OCI-LY7 (cell line): ENCODE measurements at regions not wholly inside any gene's neighbourhood (a gene's known extent, or its start where the extent isn't known, plus 50 kb on each side); places are given as distances from the start of the nearest gene placed in this dataset.

Source experiments
- BruUV-seq: library from RNA; stranded (reverse); fragments of 400-500 nt; replicated peaks from 2 replicates; lab custom pipeline; 2021; lab: Mats Ljungman, UMichigan
- CTCF ChIA-PET: fragments of 300-600 bp; sonication (Branson Sonifier 250); formaldehyde crosslinking; loops from one replicate; lab custom pipeline; 2022; ENCODE audit warnings: antibody characterized with exemption; ENCODE audit not compliant: unreplicated experiment; lab: Charles Lee
- POLR2A ChIA-PET: fragments of 300-600 bp; sonication (Branson Sonifier 250); formaldehyde crosslinking; loops from one replicate; lab custom pipeline; 2022; ENCODE audit warnings: antibody characterized with exemption; lab: Charles Lee
- DNase-seq: peaks from one replicate; pipeline ENCODE4 v3.0.0-alpha.2; 2015; ENCODE audit warnings: low spot score
- H2AFZ ChIP-seq: fragments of 200-600 bp; sonication (generic), shearing (Covaris generic); 2 replicates; pipeline ENCODE4 v1.6.1; 2014; ENCODE audit warnings: mild to moderate bottlenecking, antibody characterized with exemption, low read length, moderate library complexity
- H3K27ac ChIP-seq: fragments of 200-600 bp; sonication (generic); 2 replicates; pipeline ENCODE4 v1.5.1; 2014; ENCODE audit warnings: mixed run types, low read depth, mild to moderate bottlenecking, moderate library complexity, low read length, inconsistent platforms; ENCODE audit not compliant: poor library complexity, severe bottlenecking
- H3K36me3 ChIP-seq: fragments of 200-600 bp; sonication (generic); 2 replicates; pipeline ENCODE4 v1.6.1; 2014; ENCODE audit warnings: mild to moderate bottlenecking, antibody characterized with exemption, low read length, moderate library complexity, mixed read lengths; ENCODE audit not compliant: insufficient read depth
- H3K4me1 ChIP-seq: fragments of 200-600 bp; sonication (generic); 2 replicates; pipeline ENCODE4 v1.5.1; 2014; ENCODE audit warnings: mild to moderate bottlenecking, low read length; ENCODE audit not compliant: insufficient read depth, poor library complexity, severe bottlenecking
- H3K4me2 ChIP-seq: fragments of 200-600 bp; sonication (generic); 2 replicates; pipeline ENCODE4 v1.6.1; 2014; ENCODE audit warnings: mild to moderate bottlenecking, low read length
- H3K4me3 ChIP-seq: fragments of 200-600 bp; sonication (generic); 2 replicates; pipeline ENCODE4 v1.5.1; 2014; ENCODE audit warnings: mild to moderate bottlenecking, low read depth, low read length; ENCODE audit not compliant: poor library complexity, severe bottlenecking
- H3K79me2 ChIP-seq: fragments of 200-600 bp; sonication (generic); 2 replicates; pipeline ENCODE4 v1.6.1; 2016; ENCODE audit warnings: low read depth, mild to moderate bottlenecking, low read length, moderate library complexity, mixed read lengths; ENCODE audit not compliant: insufficient read depth
- H3K9me2 ChIP-seq: fragments of 200-600 bp; sonication (generic); 2 replicates; pipeline ENCODE4 v1.6.1; 2016; ENCODE audit warnings: mild to moderate bottlenecking, low read length, mixed read lengths; ENCODE audit not compliant: insufficient read depth
- H3K9me3 ChIP-seq: fragments of 200-600 bp; sonication (generic); 2 replicates; pipeline ENCODE4 v1.6.1; 2014; ENCODE audit warnings: mild to moderate bottlenecking, mixed run types, low read length, mixed read lengths
- H4K20me1 ChIP-seq: fragments of 200-600 bp; sonication (generic); 2 replicates; pipeline ENCODE4 v1.6.1; 2014; ENCODE audit warnings: mild to moderate bottlenecking, antibody characterized with exemption, low read length, moderate library complexity, mixed read lengths; ENCODE audit not compliant: insufficient read depth
- CTCF ChIP-seq: fragments of 200-600 bp; sonication (generic); conservative IDR thresholded peaks from 2 replicates; pipeline ENCODE4 v1.5.1; 2014; ENCODE audit warnings: mild to moderate bottlenecking, antibody characterized with exemption, low read length, moderate library complexity, mixed read lengths
- EZH2phosphoT487 ChIP-seq: fragments of 200-600 bp; sonication (generic); IDR thresholded peaks from 2 replicates; pipeline ENCODE4 v1.6.1; 2018; ENCODE audit warnings: low read depth, borderline replicate concordance, mild to moderate bottlenecking, mixed run types, antibody characterized with exemption, low read length, moderate library complexity, mixed read lengths
- intact Hi-C: fragments of 100-400 bp; cut with micrococcal nuclease; formaldehyde crosslinking; loops from one replicate; pipeline ENCODE4 v1.10.0; 2022; ENCODE audit not compliant: unreplicated experiment

GRCh38 chr15:35596285-35596684 is 50.3 kb upstream of the DPH6 start:
- ChIA-PET POLR2A (no interaction called here), CTCF (no interaction called here)
- Histone ChIP-seq H3K4me2 (no peak overlapping the region), H3K36me3 (no peaks in the 10 kb centered on the region), H3K27ac (no peak overlapping the region), H4K20me1 (no peaks in the 10 kb centered on the region; the same call in 1 of the 2 replicates), H2AFZ (no peak overlapping the region), H3K79me2 (no peaks in the 10 kb centered on the region), H3K9me2 (no peaks in the 10 kb centered on the region), H3K9me3 (no peaks in the 10 kb centered on the region), H3K4me3 (no peak overlapping the region), H3K4me1 (no peaks in the 10 kb centered on the region)
- DNase-seq = no peak
- TF ChIP-seq EZH2phosphoT487 (no peak), CTCF (no peak)
- intact Hi-C loops = no loop called here
- no TSS peak for BruUV-seq

- no peak for TF ChIP-seq CTCF
- no peak for TF ChIP-seq EZH2phosphoT487
- ChIA-PET CTCF (no interaction called here), POLR2A (interaction anchor here (0.6 kb wide), 1 partner anchor 13 kb away, joined by 3 read pairs; no protein-coding TSS in a partner anchor)
- Histone ChIP-seq H3K4me3 (no peak overlapping the region), H4K20me1 (no peaks in the 10 kb centered on the region), H2AFZ (no peak overlapping the region), H3K27ac (no peak overlapping the region), H3K79me2 (no peaks in the 10 kb centered on the region), H3K4me1 (no peaks in the 10 kb centered on the region), H3K36me3 (no peaks in the 10 kb centered on the region), H3K9me2 (no peaks in the 10 kb centered on the region), H3K4me2 (no peak overlapping the region), H3K9me3 (no peaks in the 10 kb centered on the region)
- BruUV-seq = no TSS peak
- intact Hi-C loops = no loop called here
- no peak for DNase-seq
Observed at GRCh38 chr15:35602836-35603235, 56.9 kb upstream of the DPH6 start.

- no TSS peak for BruUV-seq
- Histone ChIP-seq H3K27ac (no peak overlapping the region), H3K36me3 (no peaks in the 10 kb centered on the region), H3K4me3 (no peak overlapping the region), H3K79me2 (no peaks in the 10 kb centered on the region), H3K4me1 (no peaks in the 10 kb centered on the region), H3K4me2 (no peak overlapping the region), H3K9me2 (no peaks in the 10 kb centered on the region), H4K20me1 (no peaks in the 10 kb centered on the region), H3K9me3 (no peaks in the 10 kb centered on the region), H2AFZ (no peak overlapping the region)
- CTCF ChIA-PET = no interaction called here
- no peak for TF ChIP-seq EZH2phosphoT487
- TF ChIP-seq CTCF = no peak
- no peak for DNase-seq
- intact Hi-C loops = no loop called here
- POLR2A ChIA-PET = no interaction called here
Observed at GRCh38 chr15:35603301-35603700, 57.3 kb upstream of the DPH6 start.
